ENCODE measurements at regions not wholly inside any gene's neighbourhood (a gene's known extent, or its start where the extent isn't known, plus 50 kb on each side); places are given as distances from the start of the nearest gene placed in this dataset.

GRCh38 chr4:62835631-62836030 is 1573.6 kb downstream of the TECRL start:
- no peak for TF ChIP-seq ZNF713 (CRISPR knock-in tag; IDR thresholded peaks at IDR 0.05)
- no peak for TF ChIP-seq NR2F2 (IDR thresholded peaks at IDR 0.05; ENCODE audit: borderline replicate concordance, low read depth)
- intact Hi-C loops (cut with micrococcal nuclease; ENCODE audit: unreplicated experiment): no loop called here
- CTCF ChIA-PET (ENCODE audit: low intra/inter-chr PET ratio, low total read pairs): no interaction called here

GRCh38 chr4:62822306-62822705 is 1586.9 kb downstream of the TECRL start:
- ChIA-PET POLR2A (no interaction called here), CTCF (ENCODE audit: low intra/inter-chr PET ratio, low total read pairs) (no interaction called here)
- H3K27me3 ChIP-seq (ENCODE audit: control insufficient read depth in 1 of 2, insufficient read depth in 2 of 2, low read length in 2 of 2): no peaks in the 10 kb centered on the region
- DNase-seq (ENCODE audit: low spot score) (no peak), ATAC-seq (no peak), FAIRE-seq (no peak)
- no peak overlapping the region for H3K27ac ChIP-seq (ENCODE audit: extremely low read length, insufficient read depth, low read length)
- H3K9ac ChIP-seq (ENCODE audit: insufficient read depth, low read depth, low read length): no peak overlapping the region
- no peak overlapping the region for H3K4me3 ChIP-seq (replicated peaks in 1 of 3; ENCODE audit: insufficient read depth in 1 of 3, low read depth in 2 of 3, low read length in 3 of 3)
- intact Hi-C loops (cut with micrococcal nuclease; ENCODE audit: unreplicated experiment): no loop called here
- no peaks in the 10 kb centered on the region; the same call in 1 of the 2 replicates for H3K9me3 ChIP-seq (ENCODE audit: low read length)
- 9% methylated on average over 1 of the region's 1 CpG for WGBS (ENCODE audit: low lambda C conversion rate)
- in situ Hi-C loops (cut with HindIII; ENCODE audit: extremely low pct_ligation_motif_present, low pct_unique_long_range_greater_than_20kb): no loop called here
- no peaks in the 10 kb centered on the region for H3K36me3 ChIP-seq (replicated peaks in 1 of 2; ENCODE audit: control insufficient read depth in 1 of 2, insufficient read depth in 2 of 2, low read length in 2 of 2)
- no peaks in the 10 kb centered on the region for H3K79me2 ChIP-seq (ENCODE audit: insufficient read depth, low read length)
- H4K20me1 ChIP-seq (ENCODE audit: insufficient read depth, low read length): no peaks in the 10 kb centered on the region
- no peaks in the 10 kb centered on the region for H3K4me1 ChIP-seq (ENCODE audit: insufficient read depth, low read length)
- H2AFZ ChIP-seq (ENCODE audit: low read length): no peak overlapping the region
- no peak overlapping the region for H3K4me2 ChIP-seq (ENCODE audit: low read depth, low read length)
- no TSS peak for BruUV-seq (replicated peaks)
- TF ChIP-seq CBX1 (IDR thresholded peaks at IDR 0.05; ENCODE audit: low read depth) (no peak), MIXL1 (CRISPR knock-in tag; IDR thresholded peaks at IDR 0.05) (no peak), PBX3 (CRISPR knock-in tag; IDR thresholded peaks at IDR 0.05; ENCODE audit: borderline replicate concordance) (no peak), ARNTL (CRISPR knock-in tag; IDR thresholded peaks at IDR 0.05) (no peak), DMTF1 (CRISPR knock-in tag; IDR thresholded peaks at IDR 0.05) (no peak)

More at GRCh38 chr4:62835631-62836030, 1573.6 kb downstream of the TECRL start:
- Histone ChIP-seq H3K9me3 (ENCODE audit: low read length) (peaks cover 24% of the 10 kb centered on the region), H3K79me2 (ENCODE audit: insufficient read depth, low read length) (no peaks in the 10 kb centered on the region), H3K4me2 (ENCODE audit: low read depth, low read length) (no peak overlapping the region), H3K27ac (ENCODE audit: extremely low read length, insufficient read depth, low read length) (no peak overlapping the region), H2AFZ (ENCODE audit: low read length) (no peak overlapping the region), H3K4me3 (replicated peaks in 1 of 3; ENCODE audit: insufficient read depth in 1 of 3, low read depth in 2 of 3, low read length in 3 of 3) (no peak overlapping the region), H4K20me1 (ENCODE audit: insufficient read depth, low read length) (no peaks in the 10 kb centered on the region), H3K9ac (ENCODE audit: insufficient read depth, low read depth, low read length) (no peak overlapping the region), H3K27me3 (ENCODE audit: control insufficient read depth in 1 of 2, insufficient read depth in 2 of 2, low read length in 2 of 2) (no peaks in the 10 kb centered on the region), H3K36me3 (replicated peaks in 1 of 2; ENCODE audit: control insufficient read depth in 1 of 2, insufficient read depth in 2 of 2, low read length in 2 of 2) (no peaks in the 10 kb centered on the region), H3K4me1 (ENCODE audit: insufficient read depth, low read length) (no peaks in the 10 kb centered on the region)
- ATAC-seq (no peak), DNase-seq (ENCODE audit: low spot score) (no peak), FAIRE-seq (no peak)
- 0% methylated on average over 2 of the region's 2 CpGs for WGBS (ENCODE audit: low lambda C conversion rate)
- in situ Hi-C loops (cut with HindIII; ENCODE audit: extremely low pct_ligation_motif_present, low pct_unique_long_range_greater_than_20kb): no loop called here
- BruUV-seq (replicated peaks): no TSS peak
- POLR2A ChIA-PET: no interaction called here

Data from HepG2 (cell line).